ENCODE measurements at regions not wholly inside any gene's neighbourhood (a gene's known extent, or its start where the extent isn't known, plus 50 kb on each side); places are given as distances from the start of the nearest gene placed in this dataset.

- TF ChIP-seq SP1 (IDR thresholded peaks at IDR 0.05) (no peak), FOXK2 (IDR thresholded peaks at IDR 0.05) (no peak), BHLHE40 (IDR thresholded peaks at IDR 0.05; ENCODE audit: borderline replicate concordance) (no peak)
These were observed 71.1 kb upstream of the DSC1 start for GRCh38 chr18:31233621-31234275.
